T-helper 1 cell (primary cell): ENCODE measurements at regions not wholly inside any gene's neighbourhood (a gene's known extent, or its start where the extent isn't known, plus 50 kb on each side); places are given as distances from the start of the nearest gene placed in this dataset.

Experiments
- DNase-seq, 5 donors: peaks; one replicate each; pipeline ENCODE4 v3.0.0-alpha.2; 2012 to 2020

DNA sequence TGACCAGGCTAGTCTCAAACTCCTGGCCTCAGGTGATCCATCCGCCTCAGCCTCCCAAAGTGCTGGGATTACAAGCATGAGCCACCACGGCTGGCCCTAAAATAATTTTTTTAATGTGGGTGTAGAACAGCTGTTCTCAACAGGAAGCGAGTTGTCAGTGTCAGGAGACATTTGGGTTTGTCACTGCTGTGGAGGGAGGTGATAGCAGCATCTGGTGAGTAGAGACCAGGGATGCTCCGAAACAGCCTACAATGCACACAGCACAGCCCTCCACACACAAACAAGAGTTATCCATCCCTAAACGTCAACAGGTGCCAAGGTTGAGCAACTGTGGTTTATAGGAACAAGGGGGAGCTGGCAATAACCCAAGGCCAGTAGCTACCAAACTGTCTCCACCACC, 243.4 kb upstream of the STS start:
- no peak for DNase-seq

DNA sequence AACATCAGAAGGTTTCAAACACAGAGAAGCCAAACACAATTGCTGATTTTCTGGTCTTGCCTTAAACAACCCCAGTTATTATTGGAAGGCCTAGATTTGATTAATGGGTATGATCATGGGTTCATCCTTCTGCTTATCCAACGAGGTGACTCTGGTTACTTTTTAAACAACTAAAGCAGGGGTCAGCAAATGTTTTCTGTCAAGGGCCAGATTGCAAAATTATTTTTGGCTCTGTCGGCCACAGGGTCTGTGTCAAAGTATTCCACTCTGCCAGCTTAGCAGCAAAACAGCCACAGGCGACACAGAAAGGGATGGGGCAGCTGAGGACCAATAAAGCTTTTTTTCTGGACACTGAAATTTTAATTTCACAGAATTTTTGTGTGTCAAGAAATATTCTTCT, 249.1 kb upstream of the STS start:
- no peak for DNase-seq

DNA sequence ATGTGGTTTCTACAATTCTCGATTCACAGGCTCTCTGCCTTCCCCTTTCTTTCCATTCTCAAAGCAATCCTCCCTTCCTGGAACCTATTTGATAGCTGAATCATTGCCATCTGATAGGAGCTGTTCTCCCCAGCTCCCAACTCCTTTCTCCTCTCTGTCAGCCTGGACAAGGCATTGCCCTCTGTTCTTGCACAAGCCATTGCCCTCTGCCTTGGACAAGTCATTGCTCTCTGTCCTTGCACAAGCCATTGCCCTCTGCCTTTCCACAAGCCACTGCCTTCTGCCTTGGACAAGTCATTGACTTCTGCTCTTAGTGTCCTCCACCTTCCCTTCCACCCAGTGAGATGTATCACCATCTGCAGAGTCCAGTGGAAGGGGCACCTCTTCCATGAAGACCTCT, 256.1 kb upstream of the STS start:
- no peak for DNase-seq

DNA sequence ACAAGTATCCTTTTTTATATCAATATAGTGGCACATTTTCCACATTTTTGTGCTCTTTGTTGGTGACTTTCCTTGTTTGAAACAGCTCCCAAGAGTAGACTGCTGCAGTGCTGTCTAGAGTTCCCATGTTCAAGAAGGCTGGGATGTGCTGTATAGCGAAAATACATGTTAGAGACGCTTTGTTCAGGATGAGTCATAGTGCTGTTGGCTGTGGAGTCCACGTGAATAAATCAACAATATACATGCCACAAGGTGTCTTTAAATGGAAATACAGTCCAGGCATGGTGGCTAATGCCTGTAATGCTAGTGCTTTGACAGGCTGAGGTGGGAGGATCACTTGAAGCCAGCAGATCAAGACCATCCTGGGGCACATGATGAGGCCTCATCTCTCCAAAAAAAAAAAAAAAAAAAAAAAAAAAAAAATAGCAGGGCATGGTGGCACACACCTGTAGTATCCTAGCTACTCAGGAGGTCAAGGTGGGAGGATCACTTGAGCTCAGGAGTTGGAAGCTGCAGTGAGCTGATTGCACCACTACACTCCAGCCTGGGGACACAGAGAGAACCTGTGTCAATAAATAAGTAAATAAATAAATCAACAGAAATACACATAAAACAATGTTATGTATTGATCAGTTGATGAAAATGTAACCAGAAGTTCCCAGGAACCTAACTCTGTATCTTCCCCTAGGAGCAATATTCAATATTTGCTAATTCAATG, 256.8 kb upstream of the STS start:
- no peak for DNase-seq

DNA sequence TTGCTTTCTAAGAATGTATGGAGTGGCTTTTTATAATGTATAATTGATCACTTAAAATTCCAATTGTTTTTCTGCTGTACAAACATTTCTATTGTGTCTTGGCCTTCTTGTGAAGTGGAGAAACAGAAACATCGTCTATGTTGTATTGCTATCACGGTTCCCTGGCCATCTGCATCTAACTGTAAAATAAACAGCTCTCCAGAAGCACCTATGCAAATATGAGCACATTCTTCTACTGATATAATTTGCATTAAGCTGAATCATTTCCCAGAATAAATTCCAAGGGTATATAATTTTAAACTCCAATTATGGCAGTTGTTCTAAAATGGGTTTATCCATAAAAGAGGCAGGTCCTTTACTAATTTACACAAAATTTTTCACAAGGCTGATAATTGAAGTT, 261.6 kb upstream of the STS start:
- no peak for DNase-seq

DNA sequence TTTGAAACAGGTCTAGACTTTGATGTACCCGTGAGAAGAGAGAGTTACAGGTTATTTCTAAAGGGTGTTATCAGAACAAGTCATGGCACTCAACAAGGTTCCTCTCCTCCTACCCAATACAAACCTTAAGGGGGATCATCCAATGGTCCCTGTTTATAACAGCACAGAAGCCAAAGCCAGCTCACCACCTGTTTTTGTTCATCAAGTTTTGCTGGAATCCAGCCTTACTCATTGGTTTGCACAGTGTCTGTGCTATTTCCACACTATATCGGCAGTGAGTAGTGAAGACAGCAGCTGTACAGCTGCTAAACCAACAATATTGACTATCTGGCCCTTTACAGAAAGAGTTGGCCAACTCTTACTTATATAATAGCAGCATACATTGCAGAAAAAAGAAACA, 262.1 kb upstream of the STS start:
- DNase-seq = no peak

DNA sequence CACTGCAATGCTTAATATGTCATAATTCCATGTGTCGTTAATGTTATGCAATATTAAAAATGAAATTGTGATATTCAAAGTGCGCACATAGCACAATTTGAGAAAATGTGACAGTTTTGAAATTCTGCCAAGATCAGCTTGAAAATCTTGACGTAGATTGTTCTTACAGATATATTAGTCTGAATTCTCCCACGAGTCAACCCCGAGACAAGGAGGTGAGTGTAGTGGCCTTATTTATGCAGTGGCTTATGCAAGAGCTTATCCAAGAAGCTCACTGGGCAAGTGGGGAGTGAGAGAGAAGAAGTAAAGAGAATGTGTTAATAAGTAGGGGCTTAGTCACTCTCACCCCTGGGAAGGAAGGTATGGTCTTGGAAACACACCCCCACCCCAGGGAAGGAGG, 286.1 kb upstream of the STS start:
- no peak for DNase-seq

DNA sequence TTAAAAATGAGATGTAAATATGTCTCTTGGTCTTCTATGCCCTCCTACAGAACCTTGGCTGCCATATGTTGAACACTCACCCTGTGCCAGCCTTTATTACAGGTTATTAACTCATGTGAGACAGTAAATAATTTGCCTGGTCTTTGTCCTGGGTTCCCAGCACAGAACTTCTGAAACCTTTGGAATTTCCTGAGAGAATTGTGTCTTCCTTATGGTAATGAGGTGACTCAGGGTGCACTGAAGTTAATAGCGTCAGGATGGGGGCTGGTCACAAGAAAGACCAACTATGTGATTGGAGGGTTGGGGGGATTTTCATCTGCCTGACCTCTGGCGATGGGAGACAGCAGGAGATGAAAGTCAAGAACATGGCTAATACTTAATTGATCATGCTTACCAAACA, 289.8 kb upstream of the STS start:
- DNase-seq = no peak

DNA sequence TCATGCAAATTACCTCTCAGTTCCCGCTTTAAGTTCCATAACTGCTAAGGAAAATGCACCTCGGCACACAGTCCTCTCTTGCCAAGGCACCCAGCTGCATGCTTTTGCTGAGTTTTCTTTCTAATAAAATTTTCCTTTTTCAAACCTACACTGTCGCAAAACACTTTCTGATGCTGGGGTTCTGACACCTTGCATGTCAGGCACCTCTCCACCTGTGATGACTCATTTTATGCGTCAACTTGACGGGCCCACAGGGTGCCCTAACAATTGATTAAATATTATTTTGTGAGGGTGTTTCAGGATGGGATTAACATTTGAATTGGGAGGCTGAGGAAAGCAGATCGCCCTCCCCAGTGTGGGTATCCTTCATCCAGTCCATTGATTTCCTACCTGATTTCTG, 291.0 kb upstream of the STS start:
- DNase-seq = no peak

DNA sequence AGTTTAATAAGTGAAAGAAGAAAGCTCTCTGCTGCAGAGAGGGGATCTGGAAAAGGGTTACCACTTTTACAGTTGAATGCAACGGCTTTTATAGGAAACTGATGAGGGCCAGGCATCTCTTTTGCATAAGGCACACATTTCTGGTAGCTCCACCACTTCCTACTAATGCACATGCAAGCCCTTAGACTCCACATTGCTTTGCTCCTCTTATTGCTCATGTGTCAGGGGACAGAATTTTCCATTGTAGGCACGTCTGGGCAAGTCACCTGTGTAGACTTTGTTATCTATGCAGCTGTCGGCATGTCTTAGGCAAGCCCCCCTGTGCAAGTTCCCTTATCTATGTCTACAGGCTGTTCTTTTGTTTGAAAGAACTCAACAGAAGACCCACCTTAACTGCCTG, 294.6 kb upstream of the STS start:
- no peak for DNase-seq

DNA sequence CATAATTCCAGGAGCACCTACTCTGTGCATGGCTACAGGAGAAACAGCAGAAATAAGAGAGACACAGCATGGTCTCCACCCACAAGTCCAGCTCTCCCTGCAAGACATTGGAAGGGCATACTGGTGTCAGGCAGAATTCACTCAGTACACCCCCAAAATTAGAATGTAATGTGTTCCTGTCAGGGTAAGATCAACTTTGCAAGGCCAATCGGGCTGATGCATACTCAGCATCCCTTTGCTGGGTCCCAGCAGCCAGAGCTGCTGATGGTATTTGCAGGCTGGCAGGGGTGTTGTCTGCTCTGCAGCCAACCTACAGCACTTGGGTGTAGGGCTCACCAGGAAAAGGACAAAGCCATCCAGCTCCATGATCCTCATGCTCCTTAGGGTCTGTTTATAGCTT, 295.4 kb upstream of the STS start:
- DNase-seq = no peak

DNA sequence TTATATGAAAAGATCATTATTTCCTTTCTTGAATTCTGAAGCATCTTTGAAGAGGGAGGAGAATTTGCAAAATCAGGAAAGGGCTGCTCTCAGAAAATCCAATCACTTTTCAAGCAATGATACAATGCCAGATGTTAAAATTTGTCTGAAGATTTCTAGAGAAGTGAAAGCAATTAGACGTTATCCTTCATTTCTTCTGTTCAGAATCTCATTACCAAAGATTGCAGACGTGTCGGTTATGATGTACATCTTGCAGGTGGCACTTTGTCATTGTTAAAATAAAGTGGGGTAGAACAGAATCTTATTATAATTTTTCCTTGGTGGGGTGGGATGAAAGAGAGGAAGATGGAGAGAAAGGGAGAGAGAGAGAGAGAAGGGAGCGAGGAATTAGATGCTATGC, 296.4 kb upstream of the STS start:
- DNase-seq = no peak

DNA sequence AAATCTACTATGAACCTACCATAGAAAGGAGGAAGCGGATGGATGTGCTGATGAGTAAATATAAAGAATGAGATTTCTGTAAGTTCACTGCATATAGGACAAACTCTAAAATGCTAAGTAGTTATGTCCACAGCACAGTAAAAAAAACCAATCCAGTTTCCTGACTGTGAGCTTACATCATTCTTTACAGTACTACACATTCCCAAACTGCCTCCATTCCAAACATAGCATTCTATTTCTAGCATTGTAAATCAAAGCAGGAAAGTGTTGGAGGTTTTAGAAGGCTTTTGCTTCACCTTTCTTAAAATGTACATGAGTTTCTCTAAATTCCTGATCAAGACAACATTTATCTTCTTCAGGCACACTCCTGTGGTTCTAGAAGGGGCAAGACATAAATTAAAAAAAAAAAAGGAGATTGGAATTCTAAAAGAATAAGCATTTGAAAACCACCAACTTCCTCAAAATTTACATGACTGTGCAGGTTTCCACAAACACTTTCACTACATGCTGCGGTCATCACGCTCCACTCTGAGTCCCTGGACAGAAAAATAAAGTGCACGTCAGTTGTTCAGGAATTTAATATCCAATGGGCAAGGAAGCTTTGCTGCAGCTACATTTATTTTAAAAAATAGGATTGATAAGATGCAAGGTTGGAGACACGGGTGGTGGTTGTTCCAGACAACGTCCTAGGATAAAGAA, 297.6 kb upstream of the STS start:
- no peak for DNase-seq

DNA sequence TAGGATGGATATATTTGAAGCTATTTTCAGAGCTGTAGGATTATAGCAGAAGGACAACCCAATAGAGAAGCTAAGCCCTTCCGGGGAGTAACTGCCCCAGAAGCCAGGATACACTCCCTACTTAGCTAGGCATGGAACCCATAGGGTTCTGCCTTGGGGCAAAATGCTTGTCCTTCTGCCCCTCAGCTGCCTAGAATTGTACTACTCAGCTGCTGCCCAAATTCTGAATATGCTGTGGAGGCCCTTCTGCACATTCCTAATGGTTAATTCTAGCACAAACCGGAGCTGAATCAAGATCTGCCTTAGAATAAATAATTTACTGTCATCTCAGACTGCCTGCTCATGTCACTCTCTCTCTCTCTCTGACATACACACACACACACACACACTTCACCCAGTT, 297.7 kb upstream of the VCX3A start:
- no peak for DNase-seq

DNA sequence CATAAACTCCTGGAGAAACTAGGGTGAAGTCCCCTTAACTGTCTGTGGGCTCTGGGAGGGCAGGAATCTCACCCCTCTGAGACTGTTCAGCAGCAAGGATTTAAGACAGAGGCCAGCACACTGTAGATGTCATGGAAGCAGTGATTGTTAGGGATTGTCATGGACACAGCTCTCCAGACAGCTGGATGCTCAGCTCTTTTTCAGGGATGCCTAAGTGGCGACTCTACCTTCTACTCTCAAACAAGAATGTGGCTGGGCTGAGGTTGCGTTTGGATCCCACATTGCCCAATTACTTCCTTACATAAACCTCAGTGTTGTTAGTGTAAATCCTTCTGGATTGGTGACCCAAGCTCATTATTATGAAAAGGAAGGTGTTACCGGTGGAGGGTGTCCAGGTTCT, 291.9 kb upstream of the VCX3A start:
- no peak for DNase-seq

DNA sequence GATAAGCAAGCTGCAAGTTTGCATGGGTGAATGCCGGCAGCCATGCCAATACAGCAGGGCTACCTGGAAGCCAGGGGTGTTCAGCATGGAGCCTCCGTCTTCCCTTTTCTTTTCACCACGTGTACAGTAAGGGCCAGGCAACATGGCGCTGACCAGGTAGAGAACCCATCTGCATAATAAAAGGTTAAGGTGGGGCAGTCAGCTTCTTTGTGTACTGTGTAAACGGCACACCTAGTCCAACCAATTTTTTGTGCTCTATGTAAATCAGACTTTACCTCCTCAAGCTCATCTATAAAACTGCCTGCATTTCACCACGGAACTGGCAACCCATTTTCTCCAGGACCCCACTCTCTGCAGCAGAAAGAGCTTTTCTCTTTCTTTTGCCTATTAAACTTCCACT, 286.8 kb upstream of the VCX3A start:
- DNase-seq = no peak

DNA sequence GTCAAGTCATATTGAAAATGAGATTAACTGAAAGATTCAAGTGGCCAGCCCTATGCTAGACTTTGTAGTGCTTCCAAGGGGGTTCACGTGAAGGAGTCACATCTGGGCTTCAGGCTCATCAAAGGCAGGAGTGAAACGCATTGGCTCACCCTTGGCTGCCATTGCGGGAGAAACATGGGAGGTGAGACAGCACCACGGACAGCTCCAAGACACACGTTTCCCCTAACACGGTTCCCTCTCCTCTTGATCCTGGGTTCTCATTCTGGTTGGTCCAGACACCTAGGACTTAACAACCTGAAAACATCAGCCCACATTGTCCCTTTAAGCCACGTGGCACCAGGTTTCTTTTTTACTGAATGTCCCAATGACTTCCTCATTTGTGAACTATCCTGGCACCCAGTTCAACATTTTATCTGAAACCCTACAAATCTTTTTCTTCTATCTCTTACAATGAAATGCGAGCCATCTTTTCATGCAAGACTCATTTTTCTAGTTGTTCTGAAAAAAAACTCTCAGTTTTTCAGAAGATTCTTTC, 279.0 kb upstream of the VCX3A start:
- no peak for DNase-seq

DNA sequence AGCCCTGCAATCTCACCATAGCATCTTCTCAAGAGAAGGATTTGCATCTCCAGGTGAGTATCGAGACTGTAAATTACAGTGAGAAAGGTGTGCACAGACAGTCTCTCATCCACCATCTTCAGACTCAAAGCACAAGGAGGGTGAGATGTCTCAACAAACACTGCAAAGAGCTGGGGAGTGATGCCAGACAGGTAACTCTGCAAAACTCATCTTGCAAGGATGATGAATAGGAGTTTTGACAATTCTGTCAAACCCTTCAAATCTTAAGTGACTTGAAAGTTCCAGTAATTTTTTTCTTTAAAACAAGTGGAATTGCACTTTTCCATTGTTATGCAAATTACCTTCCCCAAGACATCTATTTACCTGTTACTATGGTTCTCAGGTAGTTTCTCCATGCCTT, 277.2 kb upstream of the VCX3A start:
- DNase-seq = no peak

DNA sequence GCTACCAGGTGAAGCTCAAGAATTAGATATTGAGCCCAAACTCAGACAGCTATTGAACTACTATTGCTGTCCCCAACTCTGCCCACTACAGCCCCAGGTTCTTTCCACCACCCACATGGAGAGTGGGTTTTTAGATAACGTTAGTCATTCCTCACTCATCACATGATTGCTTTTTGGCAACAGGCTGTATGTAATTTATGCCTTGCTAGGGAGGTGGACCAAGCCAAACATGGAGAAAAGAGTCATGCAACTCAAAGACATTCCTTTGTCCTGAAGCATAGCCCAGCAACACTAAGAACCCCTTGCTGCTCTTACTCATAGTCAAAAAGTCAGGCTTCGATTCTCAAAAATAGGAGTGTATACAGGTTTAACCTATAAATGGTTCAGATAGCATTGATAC, 275.9 kb upstream of the VCX3A start:
- DNase-seq = no peak

DNA sequence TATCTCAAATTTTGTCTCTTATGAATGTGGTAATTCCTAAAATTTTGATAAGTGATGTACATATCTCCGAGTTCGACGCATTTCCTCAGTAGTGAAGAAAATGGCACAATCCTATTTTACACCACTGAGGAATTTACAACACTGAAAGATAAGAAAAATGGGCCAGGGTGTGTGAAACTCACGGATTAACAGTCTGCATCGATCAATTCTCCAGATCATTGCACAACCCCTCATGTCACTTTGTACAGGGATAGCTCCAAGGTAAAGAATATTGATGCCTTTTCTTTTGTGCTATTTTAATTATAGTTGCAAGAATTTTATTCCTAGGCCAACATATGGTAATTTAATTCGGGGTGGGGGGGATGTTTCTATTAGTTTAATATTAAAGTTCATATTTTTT, 268.7 kb upstream of the VCX3A start:
- DNase-seq = no peak

DNA sequence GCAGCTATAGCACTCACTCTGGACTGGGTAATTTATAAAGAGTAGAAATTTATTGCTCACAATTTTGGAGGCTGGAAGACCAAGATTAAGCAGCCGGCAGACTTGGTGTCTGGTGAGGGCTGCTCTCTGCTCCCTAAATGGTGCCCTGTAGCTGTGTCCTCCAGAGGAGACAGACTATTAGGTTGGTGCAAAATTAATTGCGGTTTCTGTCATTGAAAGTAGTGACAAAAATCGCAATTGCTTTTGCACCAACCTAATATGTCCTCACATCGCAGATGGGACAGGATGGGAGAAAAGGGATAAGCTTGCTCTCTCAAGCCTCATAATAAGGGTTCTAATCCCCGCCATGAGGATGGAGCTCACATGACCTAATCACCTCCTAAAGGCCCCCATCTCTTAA, 258.1 kb upstream of the VCX3A start:
- no peak for DNase-seq

DNA sequence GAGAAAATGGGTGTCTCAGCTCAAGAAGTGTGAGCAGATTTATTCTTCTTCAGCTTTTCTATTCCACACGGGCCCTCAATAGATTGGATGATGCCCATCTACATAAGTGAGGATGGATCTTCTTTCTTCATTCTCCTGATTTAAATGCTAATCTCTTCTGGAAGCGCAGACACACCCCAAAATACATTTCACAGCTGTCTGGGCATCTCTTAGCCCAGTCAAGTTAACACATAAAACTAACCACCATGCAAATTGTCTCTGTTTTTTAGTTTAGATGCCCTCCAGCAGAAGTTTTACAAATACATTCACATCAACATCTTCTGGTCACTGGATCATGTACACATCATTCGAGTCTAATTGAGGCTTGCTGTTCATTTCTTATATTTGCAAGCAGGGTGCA, 249.0 kb upstream of the VCX3A start:
- no peak for DNase-seq

DNA sequence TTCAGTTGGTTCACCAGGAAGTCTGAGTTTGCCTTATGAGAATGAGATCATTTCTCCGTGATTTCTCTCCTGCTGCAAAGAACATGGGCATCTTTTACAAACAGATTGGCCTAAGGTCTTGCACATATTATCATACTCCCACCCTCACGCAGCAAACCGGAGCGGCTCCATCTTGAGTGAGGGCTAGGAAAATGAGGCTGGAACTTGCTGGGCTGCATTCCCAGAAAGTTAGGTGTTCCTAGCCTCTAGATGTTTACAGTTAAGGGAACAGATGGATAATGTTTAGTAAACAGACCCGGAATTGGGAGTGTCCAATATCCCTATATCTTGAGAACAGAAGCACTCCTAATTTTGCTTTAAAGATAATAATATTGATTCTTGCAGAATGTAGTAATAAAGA, 247.9 kb upstream of the VCX3A start:
- DNase-seq = no peak
